Karpas-422 (cell line): ENCODE measurements at regions not wholly inside any gene's neighbourhood (a gene's known extent, or its start where the extent isn't known, plus 50 kb on each side); places are given as distances from the start of the nearest gene placed in this dataset.
"Not testable (repeated sequence)": the region's sequence is repeated elsewhere in the genome, so short reads cannot be mapped to it uniquely, and the experiment has no call there.

ENCODE experiments used
- DNase-seq: peaks from one replicate; pipeline ENCODE4 v3.0.0-alpha.2; 2015
- H2AFZ ChIP-seq: fragments of 200-600 bp; sonication (generic); 2 replicates; pipeline ENCODE4 v1.6.1; 2014; ENCODE audit warnings: antibody characterized with exemption, low read length, mixed read lengths
- H3K27ac ChIP-seq: fragments of 200-600 bp; sonication (generic); 2 replicates; pipeline ENCODE4 v1.5.1; 2014; ENCODE audit warnings: mild to moderate bottlenecking, low read length, moderate library complexity
- H3K27me3 ChIP-seq: fragments of 200-600 bp; sonication (generic); 2 replicates; pipeline ENCODE4 v1.6.1; 2014; ENCODE audit warnings: low read length, mixed read lengths
- H3K36me3 ChIP-seq: fragments of 200-600 bp; sonication (generic); 2 replicates; pipeline ENCODE4 v1.6.1; 2014; ENCODE audit warnings: low read length, mixed read lengths; ENCODE audit not compliant: insufficient read depth
- H3K4me1 ChIP-seq: fragments of 200-600 bp; sonication (generic); 2 replicates; pipeline ENCODE4 v1.6.1; 2014; ENCODE audit warnings: mild to moderate bottlenecking, low read length, mixed read lengths
- H3K4me2 ChIP-seq: fragments of 200-600 bp; sonication (generic); 2 replicates; pipeline ENCODE4 v1.6.1; 2014; ENCODE audit warnings: low read length, low read depth, mild to moderate bottlenecking; ENCODE audit not compliant: poor library complexity, severe bottlenecking
- H3K4me3 ChIP-seq: fragments of 200-600 bp; sonication (generic); 2 replicates; pipeline ENCODE4 v1.5.1; 2014; ENCODE audit warnings: mild to moderate bottlenecking, antibody characterized with exemption, low read length, mixed read lengths
- H3K79me2 ChIP-seq: fragments of 200-600 bp; sonication (generic); 2 replicates; pipeline ENCODE4 v1.6.1; 2014; ENCODE audit warnings: mild to moderate bottlenecking, low read length, mixed read lengths
- H3K9ac ChIP-seq: fragments of 200-600 bp; sonication (generic); 2 replicates; pipeline ENCODE4 v1.6.0; 2014; ENCODE audit warnings: low read length
- H3K9me2 ChIP-seq: fragments of 200-600 bp; sonication (generic), shearing (Covaris generic); replicated peaks from 2 replicates; pipeline ENCODE4 v1.6.0; 2014; ENCODE audit warnings: mild to moderate bottlenecking, low read length, moderate library complexity; ENCODE audit not compliant: insufficient read depth
- H3K9me3 ChIP-seq: fragments of 300-700, 200-600 bp; sonication (generic); 2 replicates; pipeline ENCODE4 v1.6.1; 2014; ENCODE audit warnings: low read length, mixed read lengths
- H4K20me1 ChIP-seq: fragments of 200-600 bp; sonication (generic); 2 replicates; pipeline ENCODE4 v1.6.1; 2014; ENCODE audit warnings: mild to moderate bottlenecking, antibody characterized with exemption, low read length, low read depth; ENCODE audit not compliant: insufficient read depth

DNA sequence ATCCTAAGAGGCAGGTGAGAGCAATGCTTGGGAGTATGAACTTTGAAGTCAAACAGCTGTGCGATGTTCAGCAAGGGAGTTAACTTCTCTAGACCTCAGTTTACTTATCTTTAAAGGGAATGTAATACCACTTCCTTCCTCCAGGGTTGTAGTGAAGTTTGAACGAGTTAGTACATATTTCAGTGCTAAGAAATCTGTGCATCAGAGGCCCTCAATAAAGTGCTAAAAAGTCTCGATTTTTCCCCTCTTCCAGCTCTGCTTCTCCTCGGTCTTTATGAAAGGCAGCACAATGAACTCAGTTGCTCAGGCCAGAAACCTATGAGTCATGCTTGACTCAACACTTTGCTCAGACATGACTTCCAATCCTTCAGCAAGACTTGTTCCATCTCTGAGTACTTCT lies 418.9 kb downstream of the MDFIC start:
- no peak overlapping the region for H3K9ac ChIP-seq
- H2AFZ ChIP-seq: no peak overlapping the region
- H3K27ac ChIP-seq: no peak overlapping the region
- no peaks in the 10 kb centered on the region for H3K9me2 ChIP-seq
- peaks cover 23% of the 10 kb centered on the region for H3K9me3 ChIP-seq
- no peaks in the 10 kb centered on the region for H3K27me3 ChIP-seq
- H3K4me1 ChIP-seq: no peaks in the 10 kb centered on the region
- DNase-seq: no peak
- H3K79me2 ChIP-seq: no peaks in the 10 kb centered on the region
- no peak overlapping the region for H3K4me2 ChIP-seq
- H3K36me3 ChIP-seq: no peaks in the 10 kb centered on the region
- no peak overlapping the region for H3K4me3 ChIP-seq
- no peaks in the 10 kb centered on the region for H4K20me1 ChIP-seq

GRCh38 chr7:115338016-115338415 lies 416.1 kb downstream of the MDFIC start:
- Histone ChIP-seq H3K4me3 (no peak overlapping the region), H3K27ac (no peak overlapping the region), H3K4me1 (no peaks in the 10 kb centered on the region), H3K27me3 (no peaks in the 10 kb centered on the region), H4K20me1 (no peaks in the 10 kb centered on the region), H3K9me2 (no peaks in the 10 kb centered on the region), H3K36me3 (no peaks in the 10 kb centered on the region), H2AFZ (no peak overlapping the region), H3K9ac (no peak overlapping the region), H3K4me2 (no peak overlapping the region), H3K79me2 (no peaks in the 10 kb centered on the region), H3K9me3 (peaks cover 19% of the 10 kb centered on the region)
- no peak for DNase-seq

DNA sequence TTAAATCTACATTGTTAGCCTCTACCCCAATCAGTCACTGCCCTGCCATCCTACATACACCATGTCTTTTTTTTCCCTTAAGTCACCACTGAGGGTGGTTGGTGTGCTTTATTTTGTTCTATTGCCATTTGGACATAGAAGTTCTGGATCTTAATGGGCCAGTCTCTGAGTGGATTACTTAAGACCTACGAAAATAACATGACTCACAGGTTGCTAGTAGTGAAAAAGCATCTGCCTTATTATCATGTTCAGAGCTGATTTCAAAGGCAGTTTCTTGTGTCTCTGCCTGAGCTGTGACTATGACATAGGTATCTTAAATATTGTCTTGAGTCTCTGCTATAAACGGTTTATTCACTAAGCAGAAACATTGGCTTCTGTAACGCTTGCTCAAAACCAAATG lies 410.8 kb downstream of the MDFIC start:
- peaks cover 29% of the 10 kb centered on the region for H3K9me3 ChIP-seq
- no peak overlapping the region for H2AFZ ChIP-seq
- no peaks in the 10 kb centered on the region for H3K27me3 ChIP-seq
- no peak overlapping the region for H3K4me3 ChIP-seq
- H3K36me3 ChIP-seq: no peaks in the 10 kb centered on the region
- no peaks in the 10 kb centered on the region for H3K4me1 ChIP-seq
- DNase-seq: no peak
- H3K9me2 ChIP-seq: no peaks in the 10 kb centered on the region
- no peak overlapping the region for H3K27ac ChIP-seq
- H3K9ac ChIP-seq: no peak overlapping the region
- H3K79me2 ChIP-seq: no peaks in the 10 kb centered on the region
- no peak overlapping the region for H3K4me2 ChIP-seq
- no peaks in the 10 kb centered on the region for H4K20me1 ChIP-seq

DNA sequence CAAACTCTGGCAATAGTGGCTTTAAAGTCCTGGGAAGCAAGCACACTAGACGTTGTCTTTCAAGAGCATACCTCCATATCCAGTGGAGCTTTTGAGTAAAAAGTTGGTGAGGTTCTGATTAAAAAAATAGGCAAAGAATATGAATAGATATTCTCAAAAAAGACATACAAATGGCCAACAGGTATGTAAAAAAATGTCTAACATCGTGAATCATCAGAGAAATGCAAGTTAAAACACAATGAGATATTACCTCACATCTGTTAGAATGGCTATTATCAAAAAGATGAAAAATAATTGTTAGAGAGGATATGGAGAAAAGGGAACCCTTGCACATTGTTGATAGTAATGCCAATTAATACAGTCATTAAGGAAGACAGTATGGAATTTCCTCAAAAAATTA lies 407.1 kb downstream of the MDFIC start:
- H3K9me2 ChIP-seq: no peaks in the 10 kb centered on the region; the same call in 1 of the 2 replicates
- no peak overlapping the region for H3K4me3 ChIP-seq
- H3K9ac ChIP-seq: no peak overlapping the region
- H3K79me2 ChIP-seq: no peaks in the 10 kb centered on the region
- H3K27me3 ChIP-seq: no peaks in the 10 kb centered on the region
- H3K4me2 ChIP-seq: no peak overlapping the region
- H3K9me3 ChIP-seq: peaks cover 25% of the 10 kb centered on the region
- no peaks in the 10 kb centered on the region for H4K20me1 ChIP-seq
- DNase-seq: no peak
- H3K4me1 ChIP-seq: no peaks in the 10 kb centered on the region
- H3K36me3 ChIP-seq: no peaks in the 10 kb centered on the region
- no peak overlapping the region for H3K27ac ChIP-seq
- no peak overlapping the region for H2AFZ ChIP-seq

DNA sequence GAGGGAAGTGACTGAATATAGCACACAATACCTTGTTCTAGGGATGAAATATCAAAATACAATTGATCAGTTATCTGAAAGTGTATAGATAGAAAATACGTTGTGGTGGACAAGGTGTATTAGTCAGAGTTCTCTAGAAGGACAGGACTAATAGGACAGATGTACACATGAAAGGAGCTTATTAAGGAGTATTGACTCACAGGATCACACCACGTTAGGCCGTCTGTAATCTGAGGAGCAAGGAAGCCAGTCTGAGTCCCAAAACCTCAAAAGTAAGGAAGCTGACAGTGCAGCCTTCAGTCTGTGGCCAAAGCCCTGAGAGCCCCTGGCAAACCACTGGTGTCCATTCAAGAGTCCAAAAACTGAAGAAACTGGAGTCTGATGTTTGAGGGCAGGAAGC lies 406.1 kb downstream of the MDFIC start:
- Histone ChIP-seq H3K9me3 (peaks cover 21% of the 10 kb centered on the region), H3K4me2 (no peak overlapping the region), H3K4me1 (no peaks in the 10 kb centered on the region), H3K27ac (no peak overlapping the region), H4K20me1 (no peaks in the 10 kb centered on the region), H3K9ac (no peak overlapping the region), H2AFZ (no peak overlapping the region), H3K36me3 (no peaks in the 10 kb centered on the region), H3K4me3 (no peak overlapping the region), H3K79me2 (no peaks in the 10 kb centered on the region), H3K9me2 (no peaks in the 10 kb centered on the region; the same call in 1 of the 2 replicates), H3K27me3 (no peaks in the 10 kb centered on the region)
- DNase-seq: no peak

DNA sequence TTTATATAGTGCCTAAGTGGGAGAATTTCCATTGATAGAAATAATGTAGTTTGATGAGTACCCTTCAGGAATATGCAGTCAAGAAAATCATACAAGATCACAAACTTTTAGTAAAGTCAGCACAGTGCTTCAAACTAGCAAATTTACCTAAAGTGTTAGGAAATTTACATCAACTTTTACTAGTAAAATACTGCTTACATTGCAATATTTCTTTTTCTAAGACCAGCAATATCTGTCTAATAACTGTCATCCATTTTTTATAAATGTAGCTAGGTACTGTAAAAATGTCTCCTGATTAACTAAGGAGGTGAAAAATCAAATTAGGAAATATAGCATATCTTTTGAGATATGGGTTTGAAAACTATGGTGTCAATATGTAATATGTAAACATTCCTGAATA lies 405.4 kb downstream of the MDFIC start:
- Histone ChIP-seq H3K27ac (no peak overlapping the region), H3K4me1 (no peaks in the 10 kb centered on the region), H3K79me2 (no peaks in the 10 kb centered on the region), H3K9ac (no peak overlapping the region), H3K36me3 (no peaks in the 10 kb centered on the region), H3K9me3 (peaks cover 22% of the 10 kb centered on the region), H3K4me2 (no peak overlapping the region), H3K9me2 (no peaks in the 10 kb centered on the region; the same call in 1 of the 2 replicates), H3K4me3 (no peak overlapping the region), H4K20me1 (no peaks in the 10 kb centered on the region), H2AFZ (no peak overlapping the region), H3K27me3 (no peaks in the 10 kb centered on the region)
- DNase-seq: no peak

GRCh38 chr7:115319541-115319940 lies 397.6 kb downstream of the MDFIC start:
- Histone ChIP-seq H3K9ac (no peak overlapping the region), H3K4me3 (no peak overlapping the region), H3K4me1 (no peaks in the 10 kb centered on the region), H3K79me2 (no peaks in the 10 kb centered on the region), H3K36me3 (no peaks in the 10 kb centered on the region), H3K27ac (no peak overlapping the region), H4K20me1 (no peaks in the 10 kb centered on the region), H3K4me2 (no peak overlapping the region), H3K27me3 (no peaks in the 10 kb centered on the region), H3K9me3 (peaks cover 15% of the 10 kb centered on the region; the same call in 1 of the 2 replicates), H2AFZ (no peak overlapping the region), H3K9me2 (no peaks in the 10 kb centered on the region)
- no peak for DNase-seq

GRCh38 chr7:115310316-115310715 lies 388.4 kb downstream of the MDFIC start:
- H3K4me1 ChIP-seq, H3K4me2 ChIP-seq, DNase-seq, H3K9me2 ChIP-seq, H3K79me2 ChIP-seq, H4K20me1 ChIP-seq, H3K27me3 ChIP-seq, H3K36me3 ChIP-seq, H2AFZ ChIP-seq, H3K9ac ChIP-seq, H3K27ac ChIP-seq, H3K4me3 ChIP-seq: not testable (repeated sequence)
- H3K9me3 ChIP-seq: peaks cover 12% of the 10 kb centered on the region; the same call in 1 of the 2 replicates

DNA sequence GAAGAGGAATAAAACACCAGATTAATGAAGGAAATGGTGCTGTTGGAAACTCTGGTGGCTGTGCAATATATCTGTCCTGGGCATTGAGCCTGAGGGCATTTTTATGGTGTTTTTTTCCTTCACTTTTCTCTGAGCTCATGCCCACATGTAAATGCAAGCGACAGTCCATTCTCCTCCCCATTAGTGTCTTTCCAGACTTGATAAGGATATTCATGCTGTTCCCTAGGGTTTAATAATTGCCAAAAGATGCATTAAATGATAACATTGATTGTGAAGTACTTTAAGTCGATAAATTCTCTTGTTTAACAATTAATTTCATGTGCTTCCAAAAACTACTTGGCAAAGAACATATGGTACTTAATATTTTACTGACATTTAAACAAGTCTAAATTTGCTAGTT lies 384.7 kb downstream of the MDFIC start:
- Histone ChIP-seq H2AFZ (no peak overlapping the region), H3K4me3 (no peak overlapping the region), H3K9me2 (no peaks in the 10 kb centered on the region), H3K27ac (no peak overlapping the region), H3K36me3 (no peaks in the 10 kb centered on the region), H3K79me2 (no peaks in the 10 kb centered on the region), H3K9ac (no peak overlapping the region), H3K4me1 (no peaks in the 10 kb centered on the region), H3K9me3 (peaks cover 9% of the 10 kb centered on the region; the same call in 1 of the 2 replicates), H3K27me3 (no peaks in the 10 kb centered on the region), H4K20me1 (no peaks in the 10 kb centered on the region), H3K4me2 (no peak overlapping the region)
- no peak for DNase-seq
